Panc1 (cell line): ENCODE measurements at regions not wholly inside any gene's neighbourhood (a gene's known extent, or its start where the extent isn't known, plus 50 kb on each side); places are given as distances from the start of the nearest gene placed in this dataset.

ENCODE experiments used
- CTCF ChIP-seq: fragments of 450-650 bp; IDR thresholded peaks from 2 replicates; pipeline ENCODE4 v1.5.1; 2017; ENCODE audit warnings: mild to moderate bottlenecking
- TCF7L2 ChIP-seq: IDR thresholded peaks from 2 replicates; pipeline ENCODE4 v1.6.1; 2011; ENCODE audit warnings: mild to moderate bottlenecking, low read depth, low read length, inconsistent platforms

- TF ChIP-seq TCF7L2: no peak
- TF ChIP-seq CTCF: no peak
Observed at GRCh38 chr2:34936089-34936488, 1337.0 kb upstream of the FAM98A start.
